Activated CD4-positive, alpha-beta T cell treated with anti-CD3 and anti-CD28 coated beads, Interleukin-2, amount 10 ng/mL, durations not matched to agents 7 days and 5 days (primary cell): ENCODE measurements at regions not wholly inside any gene's neighbourhood (a gene's known extent, or its start where the extent isn't known, plus 50 kb on each side); places are given as distances from the start of the nearest gene placed in this dataset.
A peak's percentile ranks its signal among the peaks of the same experiment; 100 is the strongest.
"Not testable (repeated sequence)": the region's sequence is repeated elsewhere in the genome, so short reads cannot be mapped to it uniquely, and the experiment has no call there.

ENCODE experiments used
- CTCF ChIA-PET: fragments of 350-600 bp; sonication (Branson Sonifier 250); formaldehyde crosslinking; loops from one replicate; lab custom pipeline; 2021; ENCODE audit warnings: antibody characterized with exemption; lab: Charles Lee
- POLR2A ChIA-PET: fragments of 350-600 bp; sonication (Branson Sonifier 250); formaldehyde crosslinking; loops from one replicate; lab custom pipeline; 2021; ENCODE audit warnings: antibody characterized with exemption; lab: Charles Lee
- DNase-seq: peaks from one replicate; pipeline ENCODE4 v3.0.0-alpha.2; 2020
- H3K27ac Mint-ChIP-seq: one replicate; pipeline ENCODE4 v1.8.0; 2021; ENCODE audit warnings: mild to moderate bottlenecking, moderate library complexity, mixed read lengths
- H3K27me3 Mint-ChIP-seq: one replicate; pipeline ENCODE4 v1.8.0; 2021; ENCODE audit warnings: mixed read lengths
- H3K36me3 Mint-ChIP-seq: one replicate; pipeline ENCODE4 v1.8.0; 2021; ENCODE audit warnings: low read depth, mixed read lengths
- H3K4me1 Mint-ChIP-seq: one replicate; pipeline ENCODE4 v1.8.0; 2021; ENCODE audit warnings: mixed read lengths
- H3K4me3 Mint-ChIP-seq: one replicate; pipeline ENCODE4 v1.8.0; 2021; ENCODE audit warnings: mild to moderate bottlenecking, moderate library complexity, mixed read lengths
- H3K9me3 Mint-ChIP-seq: one replicate; pipeline ENCODE4 v1.8.0; 2021; ENCODE audit warnings: mixed read lengths

GRCh38 chr1:206326159-206326939 is 123.0 kb downstream of the SRGAP2 start:
- H3K9me3 Mint-ChIP-seq, H3K27ac Mint-ChIP-seq, H3K4me3 Mint-ChIP-seq, POLR2A ChIA-PET, DNase-seq, CTCF ChIA-PET, H3K36me3 Mint-ChIP-seq, H3K27me3 Mint-ChIP-seq, H3K4me1 Mint-ChIP-seq: not testable (repeated sequence)

GRCh38 chr1:206331597-206331996 is 128.3 kb downstream of the SRGAP2 start:
- H3K27ac Mint-ChIP-seq, H3K27me3 Mint-ChIP-seq, H3K36me3 Mint-ChIP-seq, CTCF ChIA-PET, H3K4me1 Mint-ChIP-seq, H3K4me3 Mint-ChIP-seq, H3K9me3 Mint-ChIP-seq, DNase-seq, POLR2A ChIA-PET: not testable (repeated sequence)

DNA sequence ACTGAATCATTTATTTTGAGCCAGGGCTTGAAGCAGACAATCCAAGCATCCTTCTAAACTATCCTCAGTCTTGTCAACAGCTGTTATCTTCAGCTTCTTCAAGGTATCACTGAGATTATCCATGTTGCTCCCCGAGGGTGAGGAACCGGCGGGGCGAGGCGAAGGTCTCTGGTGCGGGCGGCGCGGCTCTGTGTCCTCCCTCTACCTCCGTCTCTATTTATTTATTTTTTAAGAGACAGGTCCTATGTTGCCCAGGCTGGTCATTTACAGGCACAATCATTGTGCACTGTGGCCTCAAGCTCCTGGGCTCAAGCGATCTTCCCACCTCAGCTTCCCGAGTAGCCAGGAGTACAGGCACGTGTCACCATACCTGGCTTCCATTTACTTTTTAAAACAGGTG is 130.0 kb downstream of the SRGAP2 start:
- POLR2A ChIA-PET, H3K36me3 Mint-ChIP-seq, H3K27ac Mint-ChIP-seq, H3K27me3 Mint-ChIP-seq, H3K4me3 Mint-ChIP-seq, H3K9me3 Mint-ChIP-seq, CTCF ChIA-PET, H3K4me1 Mint-ChIP-seq, DNase-seq: not testable (repeated sequence)

- H3K27me3 Mint-ChIP-seq, H3K4me3 Mint-ChIP-seq, H3K27ac Mint-ChIP-seq, H3K4me1 Mint-ChIP-seq, POLR2A ChIA-PET, H3K36me3 Mint-ChIP-seq, DNase-seq, CTCF ChIA-PET, H3K9me3 Mint-ChIP-seq: not testable (repeated sequence)
Measured at GRCh38 chr1:206333897-206334296, 130.6 kb downstream of the SRGAP2 start.

- POLR2A ChIA-PET, H3K27me3 Mint-ChIP-seq, H3K27ac Mint-ChIP-seq, H3K4me3 Mint-ChIP-seq, H3K36me3 Mint-ChIP-seq, H3K4me1 Mint-ChIP-seq, H3K9me3 Mint-ChIP-seq, DNase-seq, CTCF ChIA-PET: not testable (repeated sequence)
Measured at GRCh38 chr1:206334481-206334880, 131.1 kb downstream of the SRGAP2 start.

- H3K4me3 Mint-ChIP-seq, H3K4me1 Mint-ChIP-seq, H3K36me3 Mint-ChIP-seq, DNase-seq, H3K27me3 Mint-ChIP-seq, H3K9me3 Mint-ChIP-seq, CTCF ChIA-PET, H3K27ac Mint-ChIP-seq, POLR2A ChIA-PET: not testable (repeated sequence)
Measured at GRCh38 chr1:206335162-206335561, 131.8 kb downstream of the SRGAP2 start.

- DNase-seq, H3K27me3 Mint-ChIP-seq, H3K4me3 Mint-ChIP-seq, H3K27ac Mint-ChIP-seq, H3K9me3 Mint-ChIP-seq, CTCF ChIA-PET, H3K4me1 Mint-ChIP-seq, POLR2A ChIA-PET, H3K36me3 Mint-ChIP-seq: not testable (repeated sequence)
Measured at GRCh38 chr1:206335875-206336846, 132.8 kb downstream of the SRGAP2 start.

DNA sequence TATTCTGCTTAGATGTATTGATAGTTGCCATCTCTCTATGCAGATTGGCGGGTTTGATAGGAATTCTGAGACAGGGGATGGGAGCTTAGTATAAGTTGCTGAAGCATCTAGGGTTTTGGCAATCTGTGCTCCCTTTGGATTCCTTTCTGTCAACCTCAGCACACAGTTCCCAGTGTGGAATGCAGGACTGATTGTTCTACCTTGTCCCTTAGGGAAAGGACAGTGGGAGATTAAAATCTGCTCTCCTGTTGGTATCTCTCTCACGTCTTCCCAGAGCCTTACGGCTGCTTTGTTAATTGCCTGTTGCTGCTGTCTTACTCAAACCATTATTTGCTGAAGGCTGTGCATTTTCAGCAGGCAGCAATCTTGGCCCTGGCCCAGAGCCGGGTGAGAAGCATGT is 133.3 kb upstream of the IKBKE start:
- H3K36me3 Mint-ChIP-seq, H3K27me3 Mint-ChIP-seq, H3K4me3 Mint-ChIP-seq, DNase-seq, POLR2A ChIA-PET, H3K4me1 Mint-ChIP-seq, CTCF ChIA-PET, H3K27ac Mint-ChIP-seq, H3K9me3 Mint-ChIP-seq: not testable (repeated sequence)

DNA sequence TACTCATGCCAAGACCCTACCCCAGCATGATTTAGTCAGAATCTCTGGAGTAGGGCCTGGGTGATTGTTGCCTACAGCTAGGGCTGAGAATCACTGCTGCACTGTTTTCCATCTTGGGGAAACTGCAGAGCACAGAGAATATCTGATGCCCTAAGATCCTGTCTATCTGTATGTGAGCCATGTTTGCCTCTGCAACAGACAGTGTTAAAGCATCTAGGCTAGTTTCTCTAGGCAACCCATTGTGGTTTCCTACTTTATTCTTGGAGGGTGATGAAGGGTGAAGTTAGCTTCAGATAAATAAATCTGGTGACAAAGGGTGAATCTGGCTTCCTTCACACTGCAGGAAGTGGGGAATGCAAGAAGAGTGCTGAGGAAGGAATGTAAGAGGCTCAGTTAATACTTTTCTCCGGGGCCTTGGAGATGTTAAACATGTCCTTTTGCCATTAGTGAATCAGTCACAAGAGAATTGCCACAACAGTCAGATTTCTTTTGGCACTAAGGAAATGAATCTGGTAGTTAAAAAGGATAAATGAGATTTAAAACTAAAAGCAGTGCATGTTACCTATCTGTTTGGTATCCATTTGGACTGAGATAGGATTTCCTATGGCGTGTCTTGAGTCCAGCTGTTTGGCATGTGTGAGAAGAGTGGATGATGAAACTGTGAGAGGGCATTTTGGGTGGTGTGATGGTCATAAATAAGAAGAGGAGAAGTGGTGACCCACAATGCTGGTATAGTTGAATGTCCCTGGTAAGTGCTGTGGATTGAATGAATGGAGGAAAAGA is 119.6 kb upstream of the IKBKE start:
- H3K27ac Mint-ChIP-seq, H3K9me3 Mint-ChIP-seq, POLR2A ChIA-PET, H3K4me1 Mint-ChIP-seq, H3K36me3 Mint-ChIP-seq, H3K27me3 Mint-ChIP-seq, CTCF ChIA-PET, DNase-seq, H3K4me3 Mint-ChIP-seq: not testable (repeated sequence)

DNA sequence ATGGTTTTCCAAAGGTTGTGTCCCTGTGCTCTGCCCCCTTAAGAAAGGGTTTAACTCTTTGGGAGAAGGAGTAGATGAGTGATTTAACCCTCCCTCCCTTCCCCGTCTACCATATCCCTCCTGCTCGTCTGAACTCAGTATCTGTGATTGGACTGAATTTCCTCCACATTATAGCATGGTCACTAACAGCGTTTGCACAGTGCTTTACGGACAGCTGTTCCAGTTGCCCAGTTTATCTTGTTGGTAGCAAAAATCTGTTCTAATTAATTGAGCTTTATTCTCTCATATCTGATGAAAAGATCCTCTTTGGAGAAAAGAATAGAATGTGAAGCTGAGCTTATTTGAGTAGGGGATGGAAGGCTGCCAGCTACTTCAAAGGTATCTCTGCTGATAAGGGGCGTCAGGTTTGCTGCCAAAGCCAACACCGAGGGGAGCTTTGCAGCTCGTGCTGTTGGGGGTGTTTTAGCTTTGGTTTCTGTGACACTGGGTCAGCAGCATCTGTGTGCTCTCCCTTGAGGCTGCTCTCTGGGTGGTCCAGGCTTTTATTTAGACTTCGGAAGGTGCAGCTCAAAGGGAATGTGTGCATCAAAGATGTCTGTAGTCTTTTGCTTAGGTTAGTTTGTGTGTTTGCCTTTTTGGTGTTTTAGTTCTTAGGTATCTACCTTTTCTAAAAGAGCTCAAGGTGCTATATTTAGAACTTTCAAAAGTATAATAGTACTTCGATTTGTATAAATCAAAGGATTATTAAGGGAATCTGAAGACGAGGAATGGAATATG is 118.8 kb upstream of the IKBKE start:
- POLR2A ChIA-PET, H3K27me3 Mint-ChIP-seq: not testable (repeated sequence)

DNA sequence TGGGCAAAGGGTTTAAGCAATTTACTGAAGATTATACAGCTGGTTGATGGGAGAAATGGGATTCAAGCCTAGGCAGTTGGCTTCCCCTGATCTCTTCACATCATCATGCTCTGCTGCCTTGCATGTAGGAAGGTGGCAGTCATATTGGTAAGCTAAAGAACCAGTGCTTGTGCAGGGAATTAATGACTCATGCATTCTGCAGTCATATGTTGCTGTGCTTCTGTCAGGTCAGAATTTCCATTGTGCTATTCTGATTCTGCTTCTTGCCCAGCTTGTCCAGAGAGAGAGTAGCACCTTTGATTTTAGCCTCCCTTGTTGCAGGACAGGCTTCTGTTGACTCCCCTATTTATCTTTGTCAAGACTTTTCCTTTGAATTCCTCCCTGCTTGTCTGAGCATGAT is 114.0 kb upstream of the IKBKE start:
- H3K27ac Mint-ChIP-seq, CTCF ChIA-PET, H3K4me1 Mint-ChIP-seq, POLR2A ChIA-PET, H3K9me3 Mint-ChIP-seq, H3K4me3 Mint-ChIP-seq, H3K36me3 Mint-ChIP-seq, DNase-seq, H3K27me3 Mint-ChIP-seq: not testable (repeated sequence)

More for the DNA sequence above, 118.8 kb upstream of the IKBKE start:
- H3K36me3 Mint-ChIP-seq, DNase-seq, CTCF ChIA-PET, H3K4me1 Mint-ChIP-seq, H3K4me3 Mint-ChIP-seq, H3K27ac Mint-ChIP-seq, H3K9me3 Mint-ChIP-seq: not testable (repeated sequence)

DNA sequence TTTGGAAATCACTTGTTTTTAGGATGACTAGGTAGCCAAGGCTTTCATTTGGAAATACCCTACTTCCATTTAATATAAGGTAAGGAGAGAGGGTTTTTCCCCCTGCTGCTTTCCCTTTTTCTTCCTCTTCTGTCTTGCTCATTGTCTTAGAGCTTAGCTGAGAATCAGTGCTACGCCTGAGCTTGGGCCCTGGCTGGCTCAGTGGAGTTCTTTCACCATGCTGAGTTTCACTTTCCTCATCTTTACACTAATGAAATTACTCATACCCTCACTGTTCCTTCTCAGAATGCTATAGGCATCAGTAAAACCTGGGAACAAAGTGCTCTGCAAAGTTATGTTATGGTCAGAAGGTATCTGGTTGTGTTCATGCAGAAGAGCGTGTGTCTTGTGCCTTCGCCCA is 112.3 kb upstream of the IKBKE start:
- POLR2A ChIA-PET, H3K4me1 Mint-ChIP-seq, H3K4me3 Mint-ChIP-seq, H3K9me3 Mint-ChIP-seq, H3K27me3 Mint-ChIP-seq, CTCF ChIA-PET, H3K27ac Mint-ChIP-seq, H3K36me3 Mint-ChIP-seq: not testable (repeated sequence)
- peak; percentile 7 for DNase-seq
